SK-MEL-5 (cell line): ENCODE measurements at regions not wholly inside any gene's neighbourhood (a gene's known extent, or its start where the extent isn't known, plus 50 kb on each side); places are given as distances from the start of the nearest gene placed in this dataset.

ENCODE experiments used
- DNase-seq: peaks from one replicate; pipeline ENCODE4 v3.0.0-alpha.2; 2016; ENCODE audit warnings: low read depth, low spot score
- in situ Hi-C: cut with HindIII; loops from 2 replicates; pipeline ENCODE4 v1.10.0; 2016; ENCODE audit warnings: low sequenced_read_pairs, high pct_unique_total_duplicates, low pct_unique_long_range_greater_than_20kb

- in situ Hi-C loops = no loop called here
- DNase-seq = peak; percentile 60
These were observed 737.1 kb downstream of the FAT4 start for GRCh38 chr4:126051689-126052424.

- no peak for DNase-seq
- in situ Hi-C loops = no loop called here
These were observed 741.4 kb downstream of the FAT4 start for GRCh38 chr4:126056116-126056650.

- in situ Hi-C loops = no loop called here
These were observed 742.6 kb downstream of the FAT4 start for GRCh38 chr4:126057371-126057770.

GRCh38 chr4:126058596-126058995 lies 743.8 kb downstream of the FAT4 start:
- in situ Hi-C loops = no loop called here
- no peak for DNase-seq

More at GRCh38 chr4:126057371-126057770, 742.6 kb downstream of the FAT4 start:
- no peak for DNase-seq

- in situ Hi-C loops = no loop called here
- no peak for DNase-seq
These were observed 746.9 kb downstream of the FAT4 start for GRCh38 chr4:126061655-126062054.

GRCh38 chr4:126065016-126065415 lies 750.3 kb downstream of the FAT4 start:
- no peak for DNase-seq
- in situ Hi-C loops = no loop called here

GRCh38 chr4:126071346-126072333 lies 756.9 kb downstream of the FAT4 start:
- in situ Hi-C loops = no loop called here
- peak; percentile 84 for DNase-seq

- peak; percentile 54 for DNase-seq
- in situ Hi-C loops = no loop called here
These were observed 766.6 kb downstream of the FAT4 start for GRCh38 chr4:126081336-126081735.

- in situ Hi-C loops = no loop called here
- no peak for DNase-seq
These were observed 771.3 kb downstream of the FAT4 start for GRCh38 chr4:126086041-126086440.

- in situ Hi-C loops = no loop called here
- DNase-seq = no peak
These were observed 772.3 kb downstream of the FAT4 start for GRCh38 chr4:126087101-126087500.

- in situ Hi-C loops = no loop called here
- DNase-seq = peak; percentile 2
These were observed 782.5 kb downstream of the FAT4 start for GRCh38 chr4:126097155-126097799.

- in situ Hi-C loops = no loop called here
- DNase-seq = peak; percentile 62
These were observed 791.9 kb downstream of the FAT4 start for GRCh38 chr4:126106658-126107057.

- in situ Hi-C loops = no loop called here
- no peak for DNase-seq
These were observed 795.1 kb downstream of the FAT4 start for GRCh38 chr4:126109836-126110235.

- in situ Hi-C loops = no loop called here
These were observed 798.3 kb downstream of the FAT4 start for GRCh38 chr4:126113058-126113457.

GRCh38 chr4:126123611-126124325 lies 809.0 kb downstream of the FAT4 start:
- in situ Hi-C loops = no loop called here
- DNase-seq = no peak

More at GRCh38 chr4:126113058-126113457, 798.3 kb downstream of the FAT4 start:
- DNase-seq = no peak

GRCh38 chr4:126124818-126125217 lies 810.1 kb downstream of the FAT4 start:
- in situ Hi-C loops = no loop called here
- no peak for DNase-seq

- DNase-seq = no peak
- in situ Hi-C loops = no loop called here
These were observed 815.5 kb downstream of the FAT4 start for GRCh38 chr4:126130215-126130614.
